Liver (tissue), 3 donors: ENCODE measurements at regions not wholly inside any gene's neighbourhood (a gene's known extent, or its start where the extent isn't known, plus 50 kb on each side); places are given as distances from the start of the nearest gene placed in this dataset.

Experiments used
- EGR1 ChIP-seq, 2 donors: IDR thresholded peaks; 2 replicates each; pipeline ENCODE4 v1.6.1; 2016 to 2018; ENCODE audit warnings: antibody characterized with exemption in 2 of 2, low read depth in 2 of 2
- FOXA1 ChIP-seq: IDR thresholded peaks from 2 replicates; pipeline ENCODE4 v1.6.1; 2016; ENCODE audit warnings: antibody characterized with exemption
- HNF4A ChIP-seq, 2 donors: conservative IDR thresholded peaks; 2 replicates each; pipeline ENCODE4 v1.6.1; 2016; ENCODE audit warnings: antibody characterized with exemption in 2 of 2, mild to moderate bottlenecking in 2 of 2
- JUND ChIP-seq, 2 donors: IDR thresholded peaks; 2 replicates each; pipeline ENCODE4 v1.6.1; 2016; ENCODE audit warnings: antibody characterized with exemption in 2 of 2
- MAX ChIP-seq: IDR thresholded peaks from 2 replicates; pipeline ENCODE4 v1.6.1; 2016; ENCODE audit warnings: antibody characterized with exemption
- NR2F2 ChIP-seq: IDR thresholded peaks from 2 replicates; pipeline ENCODE4 v1.6.1; 2016; ENCODE audit warnings: antibody characterized with exemption
- RAD21 ChIP-seq, 2 donors: IDR thresholded peaks; 2 replicates each; pipeline ENCODE4 v1.6.1; 2016; ENCODE audit warnings: antibody characterized with exemption in 2 of 2, mild to moderate bottlenecking in 2 of 2
- REST ChIP-seq: IDR thresholded peaks from 2 replicates; pipeline ENCODE4 v1.6.1; 2016; ENCODE audit warnings: antibody characterized with exemption, mild to moderate bottlenecking
- TAF1 ChIP-seq: conservative IDR thresholded peaks from 2 replicates; pipeline ENCODE4 v1.6.1; 2016; ENCODE audit warnings: antibody characterized with exemption, mild to moderate bottlenecking
- YY1 ChIP-seq: IDR thresholded peaks from 2 replicates; pipeline ENCODE4 v1.6.1; 2016; ENCODE audit warnings: antibody characterized with exemption, mild to moderate bottlenecking
- TF ChIP-seq, protein P1 (sequence below): fragments of 150-350 bp; IDR thresholded peaks from 2 replicates; pipeline ENCODE4 v1.5.1; 2017; ENCODE audit warnings: improper control_type of control experiment, low read depth, low read length; ENCODE audit not compliant: missing input control
- TF ChIP-seq, protein P2 (sequence below): IDR thresholded peaks from 2 replicates; pipeline ENCODE4 v1.6.1; 2016; ENCODE audit warnings: antibody characterized with exemption
- donor health status: healthy.
- donor health status: healthy.

DNA sequence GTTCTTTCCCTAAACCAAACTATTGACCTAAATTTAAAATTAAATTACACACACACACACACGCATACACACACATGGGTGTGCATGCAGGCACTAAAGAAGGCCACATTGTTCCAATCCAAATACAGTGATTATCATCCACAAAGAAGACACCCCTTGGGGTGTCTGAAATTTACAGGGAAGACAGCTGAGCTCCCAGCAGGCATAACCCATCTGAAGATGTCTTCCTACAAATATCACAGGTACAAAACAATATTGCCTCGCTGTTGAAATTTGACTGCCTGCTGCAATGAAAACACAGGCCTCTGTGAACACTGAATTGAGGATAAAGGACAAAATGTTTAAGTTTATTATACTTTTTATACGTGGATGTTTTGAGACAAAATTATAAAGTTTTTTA, 50.2 kb upstream of the SLC7A11 start:
- TF ChIP-seq, protein P1, sequence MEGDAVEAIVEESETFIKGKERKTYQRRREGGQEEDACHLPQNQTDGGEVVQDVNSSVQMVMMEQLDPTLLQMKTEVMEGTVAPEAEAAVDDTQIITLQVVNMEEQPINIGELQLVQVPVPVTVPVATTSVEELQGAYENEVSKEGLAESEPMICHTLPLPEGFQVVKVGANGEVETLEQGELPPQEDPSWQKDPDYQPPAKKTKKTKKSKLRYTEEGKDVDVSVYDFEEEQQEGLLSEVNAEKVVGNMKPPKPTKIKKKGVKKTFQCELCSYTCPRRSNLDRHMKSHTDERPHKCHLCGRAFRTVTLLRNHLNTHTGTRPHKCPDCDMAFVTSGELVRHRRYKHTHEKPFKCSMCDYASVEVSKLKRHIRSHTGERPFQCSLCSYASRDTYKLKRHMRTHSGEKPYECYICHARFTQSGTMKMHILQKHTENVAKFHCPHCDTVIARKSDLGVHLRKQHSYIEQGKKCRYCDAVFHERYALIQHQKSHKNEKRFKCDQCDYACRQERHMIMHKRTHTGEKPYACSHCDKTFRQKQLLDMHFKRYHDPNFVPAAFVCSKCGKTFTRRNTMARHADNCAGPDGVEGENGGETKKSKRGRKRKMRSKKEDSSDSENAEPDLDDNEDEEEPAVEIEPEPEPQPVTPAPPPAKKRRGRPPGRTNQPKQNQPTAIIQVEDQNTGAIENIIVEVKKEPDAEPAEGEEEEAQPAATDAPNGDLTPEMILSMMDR: no peak
- TF ChIP-seq REST (no peak), MAX (no peak), RAD21 (IDR thresholded peaks at IDR 0.05) (no peak), YY1 (no peak), JUND (IDR thresholded peaks at IDR 0.05) (no peak), FOXA1 (no peak), EGR1 (IDR thresholded peaks at IDR 0.05; ENCODE audit: low read depth in 2 of 2) (no peak), NR2F2 (no peak), TAF1 (no peak), HNF4A (conservative IDR thresholded peaks at IDR 0.05) (no peak)
- TF ChIP-seq, protein P2, sequence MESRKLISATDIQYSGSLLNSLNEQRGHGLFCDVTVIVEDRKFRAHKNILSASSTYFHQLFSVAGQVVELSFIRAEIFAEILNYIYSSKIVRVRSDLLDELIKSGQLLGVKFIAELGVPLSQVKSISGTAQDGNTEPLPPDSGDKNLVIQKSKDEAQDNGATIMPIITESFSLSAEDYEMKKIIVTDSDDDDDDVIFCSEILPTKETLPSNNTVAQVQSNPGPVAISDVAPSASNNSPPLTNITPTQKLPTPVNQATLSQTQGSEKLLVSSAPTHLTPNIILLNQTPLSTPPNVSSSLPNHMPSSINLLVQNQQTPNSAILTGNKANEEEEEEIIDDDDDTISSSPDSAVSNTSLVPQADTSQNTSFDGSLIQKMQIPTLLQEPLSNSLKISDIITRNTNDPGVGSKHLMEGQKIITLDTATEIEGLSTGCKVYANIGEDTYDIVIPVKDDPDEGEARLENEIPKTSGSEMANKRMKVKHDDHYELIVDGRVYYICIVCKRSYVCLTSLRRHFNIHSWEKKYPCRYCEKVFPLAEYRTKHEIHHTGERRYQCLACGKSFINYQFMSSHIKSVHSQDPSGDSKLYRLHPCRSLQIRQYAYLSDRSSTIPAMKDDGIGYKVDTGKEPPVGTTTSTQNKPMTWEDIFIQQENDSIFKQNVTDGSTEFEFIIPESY: no peak
